ENCODE measurements at regions not wholly inside any gene's neighbourhood (a gene's known extent, or its start where the extent isn't known, plus 50 kb on each side); places are given as distances from the start of the nearest gene placed in this dataset.

GRCh38 chr11:33564856-33565453, 135.7 kb downstream of the C11orf91 start:
- intact Hi-C loops (cut with micrococcal nuclease), result no loop called here
- TF ChIP-seq CTCF (IDR thresholded peaks at IDR 0.05), result no peak
- H3K4me1 Mint-ChIP-seq, result no peaks in the 10 kb centered on the region
- H3K9me3 Mint-ChIP-seq, result no peaks in the 10 kb centered on the region
- H3K27me3 Mint-ChIP-seq (ENCODE audit: low read depth in 2 of 2), result peaks cover 4 to 7% of the 10 kb centered on the region in 2 donors
- WGBS (ENCODE audit: insufficient coverage), result 87% methylated on average over 5 of the region's 7 CpGs
- no peaks in the 10 kb centered on the region for H3K36me3 ChIP-seq (ENCODE audit: control insufficient read depth, insufficient read depth, low read length)
- no peaks in the 10 kb centered on the region for H3K36me3 Mint-ChIP-seq
- no peak overlapping the region for H3K4me3 Mint-ChIP-seq
- peaks cover 6% of the 10 kb centered on the region for H3K27me3 ChIP-seq (ENCODE audit: control insufficient read depth, insufficient read depth, low read length)
- ATAC-seq, result no peak
- no peaks in the 10 kb centered on the region for H3K9me3 ChIP-seq (ENCODE audit: control insufficient read depth, insufficient read depth, low read length)
- DNase-seq, result no peak
- no peak overlapping the region for H3K27ac Mint-ChIP-seq
- H3K4me3 ChIP-seq (ENCODE audit: low read length), result no peak overlapping the region
- H3K4me1 ChIP-seq (ENCODE audit: control insufficient read depth, insufficient read depth, low read length), result no peaks in the 10 kb centered on the region
- no peak overlapping the region for H3K27ac ChIP-seq (ENCODE audit: low read length)

- DNase-seq (no peak), ATAC-seq (no peak)
- Histone ChIP-seq H3K36me3 (ENCODE audit: control insufficient read depth, insufficient read depth, low read length) (no peaks in the 10 kb centered on the region), H3K4me1 (ENCODE audit: control insufficient read depth, insufficient read depth, low read length) (no peaks in the 10 kb centered on the region), H3K9me3 (ENCODE audit: control insufficient read depth, insufficient read depth, low read length) (no peaks in the 10 kb centered on the region), H3K27me3 (ENCODE audit: control insufficient read depth, insufficient read depth, low read length) (no peaks in the 10 kb centered on the region), H3K27ac (ENCODE audit: low read length) (no peak overlapping the region), H3K4me3 (ENCODE audit: low read length) (no peak overlapping the region)
- H3K4me3 Mint-ChIP-seq, result no peak overlapping the region
- 76% methylated on average over 4 of the region's 4 CpGs for WGBS (ENCODE audit: insufficient coverage)
- no peaks in the 10 kb centered on the region for H3K36me3 Mint-ChIP-seq
- H3K27ac Mint-ChIP-seq, result no peak overlapping the region
- intact Hi-C loops (cut with micrococcal nuclease), result no loop called here
- TF ChIP-seq CTCF (IDR thresholded peaks at IDR 0.05), result no peak
- peaks cover 2 to 7% of the 10 kb centered on the region in 2 donors for H3K27me3 Mint-ChIP-seq (ENCODE audit: low read depth in 2 of 2)
- no peaks in the 10 kb centered on the region for H3K9me3 Mint-ChIP-seq
- H3K4me1 Mint-ChIP-seq, result no peaks in the 10 kb centered on the region
These were observed 139.9 kb downstream of the C11orf91 start for GRCh38 chr11:33560729-33561128.

GRCh38 chr11:33559567-33559966, 141.1 kb downstream of the C11orf91 start:
- Histone ChIP-seq H3K9me3 (ENCODE audit: control insufficient read depth, insufficient read depth, low read length) (no peaks in the 10 kb centered on the region), H3K4me1 (ENCODE audit: control insufficient read depth, insufficient read depth, low read length) (no peaks in the 10 kb centered on the region), H3K36me3 (ENCODE audit: control insufficient read depth, insufficient read depth, low read length) (no peaks in the 10 kb centered on the region), H3K4me3 (ENCODE audit: low read length) (no peak overlapping the region), H3K27ac (ENCODE audit: low read length) (no peak overlapping the region), H3K27me3 (ENCODE audit: control insufficient read depth, insufficient read depth, low read length) (no peaks in the 10 kb centered on the region)
- DNase-seq (no peak), ATAC-seq (no peak)
- no peak overlapping the region for H3K27ac Mint-ChIP-seq
- WGBS (ENCODE audit: insufficient coverage), result 85% methylated on average over 11 of the region's 11 CpGs
- no peak for TF ChIP-seq CTCF (IDR thresholded peaks at IDR 0.05)
- H3K9me3 Mint-ChIP-seq, result no peaks in the 10 kb centered on the region
- intact Hi-C loops (cut with micrococcal nuclease), result no loop called here
- H3K27me3 Mint-ChIP-seq (ENCODE audit: low read depth in 2 of 2), result peaks cover 4 to 18% of the 10 kb centered on the region in 2 donors
- no peaks in the 10 kb centered on the region for H3K4me1 Mint-ChIP-seq
- H3K4me3 Mint-ChIP-seq, result no peak overlapping the region
- H3K36me3 Mint-ChIP-seq, result no peaks in the 10 kb centered on the region

- DNase-seq (no peak), ATAC-seq (no peak)
- Histone ChIP-seq H3K4me3 (ENCODE audit: low read length) (no peak overlapping the region), H3K27me3 (ENCODE audit: control insufficient read depth, insufficient read depth, low read length) (no peaks in the 10 kb centered on the region), H3K4me1 (ENCODE audit: control insufficient read depth, insufficient read depth, low read length) (no peaks in the 10 kb centered on the region), H3K9me3 (ENCODE audit: control insufficient read depth, insufficient read depth, low read length) (no peaks in the 10 kb centered on the region), H3K27ac (ENCODE audit: low read length) (no peak overlapping the region), H3K36me3 (ENCODE audit: control insufficient read depth, insufficient read depth, low read length) (no peaks in the 10 kb centered on the region)
- H3K9me3 Mint-ChIP-seq, result no peaks in the 10 kb centered on the region
- H3K27me3 Mint-ChIP-seq (ENCODE audit: low read depth in 2 of 2), result peaks cover 7 to 26% of the 10 kb centered on the region in 2 donors
- H3K36me3 Mint-ChIP-seq, result no peaks in the 10 kb centered on the region
- H3K4me3 Mint-ChIP-seq, result no peak overlapping the region
- 86% methylated on average over 7 of the region's 7 CpGs for WGBS (ENCODE audit: insufficient coverage)
- H3K4me1 Mint-ChIP-seq, result no peaks in the 10 kb centered on the region
- intact Hi-C loops (cut with micrococcal nuclease), result no loop called here
- H3K27ac Mint-ChIP-seq, result no peak overlapping the region
- no peak for TF ChIP-seq CTCF (IDR thresholded peaks at IDR 0.05)
These were observed 142.5 kb downstream of the C11orf91 start for GRCh38 chr11:33558097-33558496.

Measured in natural killer cell (primary cell).